Epithelial cell of proximal tubule (primary cell): ENCODE measurements at regions not wholly inside any gene's neighbourhood (a gene's known extent, or its start where the extent isn't known, plus 50 kb on each side); places are given as distances from the start of the nearest gene placed in this dataset.

Source experiments
- DNase-seq: peaks from one replicate; pipeline ENCODE4 v3.0.0-alpha.2; 2011; ENCODE audit warnings: low read depth
- H3K4me3 ChIP-seq: 2 replicates; pipeline ENCODE4 v1.5.1; 2011; ENCODE audit warnings: low read depth, mild to moderate bottlenecking, low read length
- CTCF ChIP-seq: conservative IDR thresholded peaks from 2 replicates; pipeline ENCODE4 v1.5.1; 2012; ENCODE audit warnings: low read depth, mild to moderate bottlenecking, low read length

GRCh38 chr3:162117961-162118360 is 621.4 kb downstream of the OTOL1 start:
- no peak for DNase-seq
- TF ChIP-seq CTCF: no peak
- no peak overlapping the region for H3K4me3 ChIP-seq

GRCh38 chr3:162119651-162120050 is 623.0 kb downstream of the OTOL1 start:
- H3K4me3 ChIP-seq: no peak overlapping the region
- no peak for TF ChIP-seq CTCF
- DNase-seq: no peak

GRCh38 chr3:162122405-162122804 is 625.8 kb downstream of the OTOL1 start:
- TF ChIP-seq CTCF: no peak
- H3K4me3 ChIP-seq: no peak overlapping the region
- DNase-seq: no peak

GRCh38 chr3:162125790-162126189 is 629.2 kb downstream of the OTOL1 start:
- no peak for TF ChIP-seq CTCF
- no peak for DNase-seq
- no peak overlapping the region for H3K4me3 ChIP-seq

GRCh38 chr3:162130582-162130981 is 634.0 kb downstream of the OTOL1 start:
- no peak for TF ChIP-seq CTCF
- no peak overlapping the region for H3K4me3 ChIP-seq
- no peak for DNase-seq

GRCh38 chr3:162132981-162133380 is 636.4 kb downstream of the OTOL1 start:
- DNase-seq: no peak
- no peak for TF ChIP-seq CTCF
- no peak overlapping the region for H3K4me3 ChIP-seq

- H3K4me3 ChIP-seq: no peak overlapping the region
- no peak for DNase-seq
- TF ChIP-seq CTCF: no peak
These were observed 638.0 kb downstream of the OTOL1 start for GRCh38 chr3:162134571-162134970.
